ENCODE measurements at regions not wholly inside any gene's neighbourhood (a gene's known extent, or its start where the extent isn't known, plus 50 kb on each side); places are given as distances from the start of the nearest gene placed in this dataset.

- TF ChIP-seq CTCF (IDR thresholded peaks at IDR 0.05; ENCODE audit: poor library complexity) (no peak), EZH2 (IDR thresholded peaks at IDR 0.05; ENCODE audit: borderline replicate concordance) (no peak)
These were observed 77.5 kb upstream of the CUX1 start for GRCh38 chr7:101739775-101740398.
